ENCODE measurements at regions not wholly inside any gene's neighbourhood (a gene's known extent, or its start where the extent isn't known, plus 50 kb on each side); places are given as distances from the start of the nearest gene placed in this dataset.

- no peak for TF ChIP-seq CTCF (IDR thresholded peaks at IDR 0.05)
- TF ChIP-seq POLR2A (IDR thresholded peaks at IDR 0.05): no peak
These were observed 127.2 kb upstream of the SLIT2 start for GRCh38 chr4:20124317-20125026.

Measured in esophagus squamous epithelium (tissue), 4 donors.